Mammary epithelial cell (primary cell): ENCODE measurements at regions not wholly inside any gene's neighbourhood (a gene's known extent, or its start where the extent isn't known, plus 50 kb on each side); places are given as distances from the start of the nearest gene placed in this dataset.

Experiments
- CTCF ChIP-seq, 2 donors: IDR thresholded peaks in 1 of 2; conservative IDR thresholded peaks in 1 of 2; 2 replicates each; pipeline ENCODE4 v1.5.1; 2011 to 2012; ENCODE audit warnings: inconsistent platforms in 2 of 2, low read length in 2 of 2, mild to moderate bottlenecking in 2 of 2, control low read depth in 1 of 2, low read depth in 1 of 2; ENCODE audit not compliant: insufficient read depth in 1 of 2; ENCODE audit errors: extremely low read depth in 1 of 2
- EZH2 ChIP-seq: IDR thresholded peaks from 2 replicates; pipeline ENCODE4 v1.6.1; 2012; ENCODE audit warnings: low read length, inconsistent platforms, borderline replicate concordance

DNA sequence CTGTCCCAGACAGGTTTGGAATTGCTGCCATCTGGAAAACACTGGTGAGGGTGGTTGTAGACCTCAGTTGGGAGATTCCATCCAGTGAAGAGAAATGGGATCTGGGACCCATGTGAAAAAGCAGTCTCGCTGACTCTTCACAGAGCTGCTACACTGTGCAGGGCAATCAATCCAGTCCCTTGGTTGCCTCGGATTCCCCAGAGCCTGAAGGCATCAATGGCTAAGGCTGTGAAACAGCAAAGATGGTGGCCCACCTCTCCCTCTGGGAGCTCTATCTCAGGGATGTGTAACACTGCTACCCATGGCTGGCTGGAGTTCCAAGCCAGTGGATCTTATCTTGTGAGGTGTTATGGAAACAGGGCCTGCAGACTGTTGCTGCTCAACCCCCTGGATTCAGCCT is 256.1 kb downstream of the TMEM38B start:
- TF ChIP-seq CTCF (conservative IDR thresholded peaks at IDR 0.05 in 1 of 2, IDR thresholded peaks at IDR 0.05 in 1 of 2; ENCODE audit: extremely low read depth in 1 of 2, insufficient read depth in 1 of 2, low read depth in 1 of 2, low read length in 2 of 2) (no peak), EZH2 (no peak)
